ENCODE measurements at regions not wholly inside any gene's neighbourhood (a gene's known extent, or its start where the extent isn't known, plus 50 kb on each side); places are given as distances from the start of the nearest gene placed in this dataset.
"Not testable (repeated sequence)": the region's sequence is repeated elsewhere in the genome, so short reads cannot be mapped to it uniquely, and the experiment has no call there.

DNA sequence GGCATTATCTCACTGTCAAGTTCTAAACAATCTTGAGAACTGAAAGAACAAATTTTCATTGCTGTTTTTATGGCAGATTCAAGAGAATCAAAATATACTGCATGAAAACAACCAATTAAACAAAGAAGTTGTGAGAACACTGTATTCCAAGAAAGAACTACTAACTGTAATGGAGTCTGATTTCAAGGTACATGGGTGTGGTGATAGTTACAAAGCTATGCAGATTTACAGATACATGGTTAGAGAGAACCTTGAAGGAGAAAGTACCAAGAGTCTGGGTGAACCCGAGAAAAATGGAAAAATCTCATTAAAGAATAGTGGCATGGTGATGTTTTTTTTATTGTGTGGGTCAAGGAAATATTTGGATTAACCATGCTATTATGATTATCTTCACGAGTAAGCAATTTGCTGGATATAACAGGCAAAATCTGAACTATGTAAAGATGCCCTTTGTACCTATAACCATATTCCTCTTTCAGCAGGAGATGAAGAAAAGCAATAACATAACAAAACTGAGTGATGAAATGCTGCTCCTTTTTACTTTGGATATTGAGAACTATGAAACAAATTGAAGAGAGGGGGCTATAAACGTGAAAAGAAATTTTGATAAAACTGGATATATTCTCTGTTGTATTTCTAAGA, 100.4 kb downstream of the PLSCR2 start:
- Histone ChIP-seq H3K27ac (no peak overlapping the region), H3K4me1 (no peaks in the 10 kb centered on the region), H3K4me3 (ENCODE audit: low read depth, low read length) (no peak overlapping the region), H3K4me2 (ENCODE audit: low read length) (no peak overlapping the region), H3K36me3 (ENCODE audit: control insufficient read depth, insufficient read depth, low read length) (no peaks in the 10 kb centered on the region), H2AFZ (no peak overlapping the region), H3K79me2 (no peaks in the 10 kb centered on the region), H3K27me3 (ENCODE audit: control insufficient read depth, insufficient read depth, low read length) (no peaks in the 10 kb centered on the region), H3K9ac (no peak overlapping the region), H3K9me3 (ENCODE audit: control insufficient read depth, low read length) (no peaks in the 10 kb centered on the region)
- TF ChIP-seq, protein P1, sequence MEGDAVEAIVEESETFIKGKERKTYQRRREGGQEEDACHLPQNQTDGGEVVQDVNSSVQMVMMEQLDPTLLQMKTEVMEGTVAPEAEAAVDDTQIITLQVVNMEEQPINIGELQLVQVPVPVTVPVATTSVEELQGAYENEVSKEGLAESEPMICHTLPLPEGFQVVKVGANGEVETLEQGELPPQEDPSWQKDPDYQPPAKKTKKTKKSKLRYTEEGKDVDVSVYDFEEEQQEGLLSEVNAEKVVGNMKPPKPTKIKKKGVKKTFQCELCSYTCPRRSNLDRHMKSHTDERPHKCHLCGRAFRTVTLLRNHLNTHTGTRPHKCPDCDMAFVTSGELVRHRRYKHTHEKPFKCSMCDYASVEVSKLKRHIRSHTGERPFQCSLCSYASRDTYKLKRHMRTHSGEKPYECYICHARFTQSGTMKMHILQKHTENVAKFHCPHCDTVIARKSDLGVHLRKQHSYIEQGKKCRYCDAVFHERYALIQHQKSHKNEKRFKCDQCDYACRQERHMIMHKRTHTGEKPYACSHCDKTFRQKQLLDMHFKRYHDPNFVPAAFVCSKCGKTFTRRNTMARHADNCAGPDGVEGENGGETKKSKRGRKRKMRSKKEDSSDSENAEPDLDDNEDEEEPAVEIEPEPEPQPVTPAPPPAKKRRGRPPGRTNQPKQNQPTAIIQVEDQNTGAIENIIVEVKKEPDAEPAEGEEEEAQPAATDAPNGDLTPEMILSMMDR (IDR thresholded peaks at IDR 0.05): no peak

DNA sequence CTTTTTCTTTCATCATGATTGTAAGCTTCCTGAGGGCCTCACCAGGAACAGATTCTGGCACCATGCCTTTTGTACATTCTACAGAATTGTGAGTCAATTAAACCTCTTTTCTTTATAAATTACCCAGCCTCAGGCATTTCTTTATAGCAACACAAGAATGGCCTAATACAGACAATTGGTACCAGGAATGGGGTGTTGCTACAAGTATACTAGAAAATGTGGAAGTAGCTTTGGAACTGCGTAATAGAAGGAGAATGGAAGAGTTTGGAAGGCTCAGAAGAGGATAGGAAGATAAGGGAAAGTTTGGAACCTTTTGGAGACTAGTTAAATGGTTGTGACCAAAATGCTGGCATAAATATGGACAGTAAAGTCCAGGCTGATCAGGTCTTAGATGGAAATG, 108.9 kb upstream of the PLSCR4 start:
- H3K27ac ChIP-seq: no peak overlapping the region
- H3K4me2 ChIP-seq (ENCODE audit: low read length): no peak overlapping the region
- no peak overlapping the region for H3K4me3 ChIP-seq (ENCODE audit: low read depth, low read length)
- H3K4me1 ChIP-seq: no peaks in the 10 kb centered on the region
- peaks cover 2% of the 10 kb centered on the region for H3K9me3 ChIP-seq (ENCODE audit: control insufficient read depth, low read length)
- no peak overlapping the region for H3K9ac ChIP-seq
- H2AFZ ChIP-seq: no peak overlapping the region
- TF ChIP-seq, protein P1 (IDR thresholded peaks at IDR 0.05): no peak
- H3K27me3 ChIP-seq (ENCODE audit: control insufficient read depth, insufficient read depth, low read length): no peaks in the 10 kb centered on the region
- no peaks in the 10 kb centered on the region for H3K79me2 ChIP-seq
- no peaks in the 10 kb centered on the region for H3K36me3 ChIP-seq (ENCODE audit: control insufficient read depth, insufficient read depth, low read length)

DNA sequence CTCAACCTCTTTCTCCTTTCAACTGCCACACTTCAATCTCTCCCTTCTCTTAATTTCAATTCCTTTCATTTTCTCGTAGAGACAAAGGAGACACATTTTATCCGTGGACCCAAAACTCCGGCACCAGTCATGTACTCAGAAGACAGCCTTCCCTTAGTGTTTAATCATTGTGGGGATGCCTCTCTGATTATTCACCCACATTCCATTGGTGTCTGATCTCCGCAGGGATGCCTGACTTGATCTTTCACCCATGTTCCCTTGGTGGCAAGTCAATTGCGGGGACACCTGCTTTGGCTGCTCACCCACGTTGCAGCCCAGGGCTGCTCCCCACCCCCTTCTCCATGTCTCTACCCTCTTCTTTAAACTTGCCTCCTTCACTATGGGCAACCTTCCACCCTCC, 103.5 kb upstream of the PLSCR4 start:
- H3K79me2 ChIP-seq; H3K9ac ChIP-seq; H3K27me3 ChIP-seq (ENCODE audit: control insufficient read depth, insufficient read depth, low read length); H3K9me3 ChIP-seq (ENCODE audit: control insufficient read depth, low read length); H2AFZ ChIP-seq; H3K4me2 ChIP-seq (ENCODE audit: low read length); H3K36me3 ChIP-seq (ENCODE audit: control insufficient read depth, insufficient read depth, low read length); H3K4me3 ChIP-seq (ENCODE audit: low read depth, low read length); H3K27ac ChIP-seq; H3K4me1 ChIP-seq: not testable (repeated sequence)

DNA sequence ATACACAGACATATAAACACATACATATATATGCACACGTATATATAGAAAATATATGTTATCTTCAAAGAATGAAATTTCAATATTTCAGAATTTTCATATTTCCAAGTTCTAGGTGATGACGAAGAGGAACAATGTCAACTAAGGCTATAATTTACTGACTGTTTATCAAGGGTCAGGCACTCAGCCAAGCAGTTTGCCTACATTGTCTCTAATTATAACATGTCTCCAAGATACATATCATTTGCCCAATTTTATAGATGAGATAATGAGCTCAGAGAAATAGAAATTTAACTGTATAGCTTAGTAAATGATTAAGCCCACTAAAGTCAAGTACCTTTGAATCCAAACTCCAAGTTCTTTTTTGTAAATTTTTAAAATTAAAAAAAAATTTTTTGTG, 99.9 kb upstream of the PLSCR4 start:
- H2AFZ ChIP-seq: no peak overlapping the region
- no peaks in the 10 kb centered on the region for H3K9me3 ChIP-seq (ENCODE audit: control insufficient read depth, low read length)
- H3K36me3 ChIP-seq (ENCODE audit: control insufficient read depth, insufficient read depth, low read length): no peaks in the 10 kb centered on the region
- no peak overlapping the region for H3K4me3 ChIP-seq (ENCODE audit: low read depth, low read length)
- no peak overlapping the region for H3K4me2 ChIP-seq (ENCODE audit: low read length)
- no peak overlapping the region for H3K27ac ChIP-seq
- no peaks in the 10 kb centered on the region for H3K79me2 ChIP-seq
- no peaks in the 10 kb centered on the region for H3K27me3 ChIP-seq (ENCODE audit: control insufficient read depth, insufficient read depth, low read length)
- no peaks in the 10 kb centered on the region for H3K4me1 ChIP-seq
- TF ChIP-seq, protein P1 (IDR thresholded peaks at IDR 0.05): no peak
- H3K9ac ChIP-seq: no peak overlapping the region

DNA sequence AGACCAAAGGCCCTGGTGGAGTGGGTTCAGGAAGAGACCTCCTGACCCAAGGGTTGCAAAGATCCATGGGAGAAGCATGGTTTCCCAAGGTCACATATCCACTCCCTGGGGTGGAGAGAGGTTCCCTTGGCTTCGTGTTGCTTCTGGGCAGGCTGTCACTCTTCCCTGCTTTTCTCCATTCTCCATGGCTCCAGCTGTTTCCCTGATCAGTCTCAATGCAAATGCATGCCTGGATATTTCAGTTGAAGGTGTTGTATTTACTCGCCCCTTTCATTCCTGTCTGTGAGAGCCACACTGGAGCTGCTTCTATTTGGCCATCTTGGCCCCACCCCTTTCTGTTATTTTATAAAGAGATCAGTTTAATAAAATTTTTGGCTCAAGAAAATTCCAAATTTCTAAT, 95.0 kb upstream of the PLSCR4 start:
- no peak overlapping the region for H3K9ac ChIP-seq
- TF ChIP-seq, protein P1 (IDR thresholded peaks at IDR 0.05): no peak
- H2AFZ ChIP-seq: no peak overlapping the region
- no peaks in the 10 kb centered on the region for H3K36me3 ChIP-seq (ENCODE audit: control insufficient read depth, insufficient read depth, low read length)
- no peaks in the 10 kb centered on the region for H3K79me2 ChIP-seq
- no peak overlapping the region for H3K4me2 ChIP-seq (ENCODE audit: low read length)
- H3K9me3 ChIP-seq (ENCODE audit: control insufficient read depth, low read length): no peaks in the 10 kb centered on the region
- H3K27me3 ChIP-seq (ENCODE audit: control insufficient read depth, insufficient read depth, low read length): no peaks in the 10 kb centered on the region
- no peak overlapping the region for H3K4me3 ChIP-seq (ENCODE audit: low read depth, low read length)
- no peaks in the 10 kb centered on the region for H3K4me1 ChIP-seq
- no peak overlapping the region for H3K27ac ChIP-seq

Data from parathyroid adenoma (tissue), 2 donors.